IMR-90 (cell line): ENCODE measurements at regions not wholly inside any gene's neighbourhood (a gene's known extent, or its start where the extent isn't known, plus 50 kb on each side); places are given as distances from the start of the nearest gene placed in this dataset.
"Not testable (repeated sequence)": the region's sequence is repeated elsewhere in the genome, so short reads cannot be mapped to it uniquely, and the experiment has no call there.

Source experiments
- ATAC-seq: fragments of 200-7000 bp; cut with Tn5 transposase; 2 replicates; pipeline ENCODE4 v1.9.1; 2020; ENCODE audit warnings: low read depth, mild to moderate bottlenecking, moderate library complexity
- BruUV-seq: library from RNA; stranded (reverse); fragments of 400-500 nt; replicated peaks from 2 replicates; lab custom pipeline; 2021; lab: Mats Ljungman, UMichigan
- CTCF ChIA-PET: fragments of 300-600 bp; formaldehyde crosslinking; extraction: SDS; loops from one replicate; lab custom pipeline; 2021; ENCODE audit warnings: antibody characterized with exemption; lab: Yijun Ruan, JAX
- POLR2A ChIA-PET: fragments of 300-600 bp; sonication (Branson Sonifier 250); formaldehyde crosslinking; loops from one replicate; lab custom pipeline; 2022; ENCODE audit warnings: antibody characterized with exemption; ENCODE audit not compliant: unreplicated experiment; lab: Charles Lee
- DNase-seq: peaks from one replicate; pipeline ENCODE4 v3.0.0; 2013
- H2AFZ ChIP-seq: replicated peaks from 2 replicates; pipeline ENCODE3; 2013; ENCODE audit warnings: low read length, mild to moderate bottlenecking; ENCODE audit not compliant: poor library complexity
- H2AK5ac ChIP-seq: 2 replicates; pipeline ENCODE4 v1.6.1; 2013; ENCODE audit warnings: low read depth, low read length, inconsistent platforms
- H2AK9ac ChIP-seq: replicated peaks from 2 replicates; pipeline ENCODE3; 2013; ENCODE audit warnings: mild to moderate bottlenecking, low read depth, low read length, moderate library complexity; ENCODE audit not compliant: poor library complexity
- H2BK120ac ChIP-seq: 2 replicates; pipeline ENCODE4 v1.6.1; 2013; ENCODE audit warnings: low read depth, low read length, inconsistent platforms
- H2BK15ac ChIP-seq: 3 replicates; pipeline ENCODE4 v1.6.1; 2013; ENCODE audit warnings: low read depth, low read length, inconsistent platforms
- H2BK20ac ChIP-seq: 2 replicates; pipeline ENCODE4 v1.6.1; 2013; ENCODE audit warnings: low read depth, mild to moderate bottlenecking, inconsistent platforms, low read length, moderate library complexity
- H2BK5ac ChIP-seq: 2 replicates; pipeline ENCODE4 v1.6.1; 2013; ENCODE audit warnings: mild to moderate bottlenecking, low read depth, low read length, inconsistent platforms; ENCODE audit not compliant: poor library complexity, severe bottlenecking
- H3K14ac ChIP-seq: replicated peaks from 2 replicates; pipeline ENCODE4 v1.6.1; 2013; ENCODE audit warnings: low read depth, low read length, inconsistent platforms
- H3K18ac ChIP-seq: 2 replicates; pipeline ENCODE4 v1.6.1; 2013; ENCODE audit warnings: low read depth, low read length, control low read depth
- H3K23ac ChIP-seq: 2 replicates; pipeline ENCODE4 v1.6.1; 2013; ENCODE audit warnings: low read depth, low read length, inconsistent platforms
- H3K27ac ChIP-seq: 2 replicates; pipeline ENCODE4 v1.5.1; 2013; ENCODE audit warnings: mild to moderate bottlenecking, control low read depth, low read length; ENCODE audit not compliant: insufficient read depth
- H3K27me3 ChIP-seq: 2 replicates; pipeline ENCODE4 v1.6.1; 2013; ENCODE audit warnings: low read length; ENCODE audit not compliant: control insufficient read depth, insufficient read depth
- H3K36me3 ChIP-seq: 2 replicates; pipeline ENCODE4 v1.6.1; 2013; ENCODE audit warnings: low read length, mixed read lengths; ENCODE audit not compliant: control insufficient read depth, insufficient read depth
- H3K4ac ChIP-seq: 2 replicates; pipeline ENCODE4 v1.6.1; 2013; ENCODE audit warnings: low read depth, low read length, inconsistent platforms
- H3K4me1 ChIP-seq: 2 replicates; pipeline ENCODE4 v1.6.1; 2013; ENCODE audit warnings: low read length, mixed read lengths; ENCODE audit not compliant: control insufficient read depth, insufficient read depth
- H3K4me2 ChIP-seq: 2 replicates; pipeline ENCODE4 v1.6.1; 2013; ENCODE audit warnings: low read depth, mild to moderate bottlenecking, control low read depth, low read length, moderate library complexity
- H3K4me3 ChIP-seq: 2 replicates; pipeline ENCODE4 v1.5.1; 2013; ENCODE audit warnings: low read depth, mild to moderate bottlenecking, control low read depth, low read length, moderate library complexity; ENCODE audit not compliant: insufficient read depth
- H3K56ac ChIP-seq: 2 replicates; pipeline ENCODE4 v1.6.1; 2013; ENCODE audit warnings: low read length, inconsistent platforms; ENCODE audit not compliant: insufficient read depth; ENCODE audit errors: extremely low read depth
- H3K79me1 ChIP-seq, 2 experiments: 2 replicates each; pipeline ENCODE4 v1.6.1; 2013; ENCODE audit warnings: low read length in 2 of 2, inconsistent platforms in 1 of 2, low read depth in 1 of 2
- H3K9ac ChIP-seq: 2 replicates; pipeline ENCODE4 v1.6.1; 2013; ENCODE audit warnings: low read depth, low read length, control low read depth
- H3K9me1 ChIP-seq: 2 replicates; pipeline ENCODE4 v1.6.1; 2013; ENCODE audit warnings: low read length, inconsistent platforms; ENCODE audit not compliant: insufficient read depth
- H3K9me3 ChIP-seq: 2 replicates; pipeline ENCODE4 v1.6.1; 2013; ENCODE audit warnings: low read length; ENCODE audit not compliant: control insufficient read depth, insufficient read depth
- H4K20me1 ChIP-seq: 2 replicates; pipeline ENCODE4 v1.6.1; 2013; ENCODE audit warnings: low read length, inconsistent platforms; ENCODE audit not compliant: insufficient read depth
- H4K5ac ChIP-seq: 2 replicates; pipeline ENCODE4 v1.6.1; 2013; ENCODE audit warnings: mild to moderate bottlenecking, low read depth, low read length, control low read depth
- H4K8ac ChIP-seq, 2 experiments: 2 replicates each; pipeline ENCODE4 v1.6.1; 2013; ENCODE audit warnings: low read depth in 2 of 2, low read length in 2 of 2, control low read depth in 1 of 2, inconsistent platforms in 1 of 2
- H4K91ac ChIP-seq: 2 replicates; pipeline ENCODE4 v1.6.1; 2013; ENCODE audit warnings: low read depth, low read length, inconsistent platforms; ENCODE audit not compliant: insufficient read depth
- WGBS, 2 experiments: methylation state at CpG; one replicate each; pipeline versions ENCODE4 v1.1.5 to v1.1.7; 2013; ENCODE audit warnings: missing lambda C conversion rate in 2 of 2; ENCODE audit not compliant: insufficient read length in 1 of 2; ENCODE audit errors: extremely low coverage in 2 of 2; 5-methylcytosine and 5-hydroxymethylcytosine counted together
- dilution Hi-C: fragments of 300-500 bp; cut with HindIII; formaldehyde crosslinking; loops from one replicate; pipeline ENCODE4 v1.14.3; 2018; ENCODE audit warnings: low sequenced_read_pairs; ENCODE audit not compliant: unreplicated experiment
- in situ Hi-C: fragments of 300-500 bp; cut with MboI; formaldehyde crosslinking; loops from 3 replicates; pipeline ENCODE4 v1.14.3; 2019; ENCODE audit warnings: low sequenced_read_pairs, inconsistent platforms, mixed read lengths
- intact Hi-C: fragments of 100-400 bp; cut with micrococcal nuclease; formaldehyde crosslinking; loops from 2 replicates; pipeline ENCODE4 v1.10.0; 2022

DNA sequence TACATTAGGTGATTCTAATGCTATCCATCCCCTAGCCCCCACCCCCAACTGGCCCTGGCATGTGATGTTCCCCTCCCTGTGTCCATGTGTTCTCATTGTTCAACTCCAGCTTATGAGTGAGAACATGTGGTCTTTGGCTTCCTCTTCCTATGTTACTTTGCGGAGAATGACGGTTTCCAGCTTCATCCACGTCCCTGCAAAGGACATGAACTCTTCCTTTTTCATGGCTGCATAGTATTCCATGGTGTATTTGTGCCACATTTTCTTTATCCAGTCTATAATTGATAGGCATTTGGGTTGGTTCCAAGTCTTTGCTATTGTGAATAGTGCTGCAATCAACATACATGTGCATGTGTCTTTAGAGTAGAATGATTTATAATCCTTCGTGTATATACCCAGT lies 200.7 kb downstream of the NAF1 start:
- POLR2A ChIA-PET, dilution Hi-C loops, H2BK120ac ChIP-seq, H4K20me1 ChIP-seq, H4K8ac ChIP-seq, H3K4me2 ChIP-seq, H3K4ac ChIP-seq, H4K91ac ChIP-seq, in situ Hi-C loops, H3K27ac ChIP-seq, H3K9me3 ChIP-seq, H3K23ac ChIP-seq, H3K27me3 ChIP-seq, DNase-seq, H3K9me1 ChIP-seq, H3K56ac ChIP-seq, H2BK15ac ChIP-seq, H3K36me3 ChIP-seq, BruUV-seq, H2AK9ac ChIP-seq, H3K79me1 ChIP-seq, H3K4me3 ChIP-seq, ATAC-seq, H3K14ac ChIP-seq, H3K4me1 ChIP-seq, CTCF ChIA-PET, H4K5ac ChIP-seq, H2BK20ac ChIP-seq, H3K9ac ChIP-seq, H2BK5ac ChIP-seq, H2AK5ac ChIP-seq, H3K18ac ChIP-seq, intact Hi-C loops, H2AFZ ChIP-seq: not testable (repeated sequence)
- WGBS, 2 experiments, result no CpG with 5 or more reads among the region's 4 CpGs
